Astrocyte of the spinal cord (primary cell): ENCODE measurements at regions not wholly inside any gene's neighbourhood (a gene's known extent, or its start where the extent isn't known, plus 50 kb on each side); places are given as distances from the start of the nearest gene placed in this dataset.

Experiments used
- DNase-seq: peaks from one replicate; pipeline ENCODE4 v3.0.0; 2011; ENCODE audit warnings: low read depth, low spot score
- H3K4me3 ChIP-seq: 2 replicates; pipeline ENCODE4 v1.5.1; 2011; ENCODE audit warnings: low read depth, mild to moderate bottlenecking, low read length, moderate library complexity
- CTCF ChIP-seq: IDR thresholded peaks from 2 replicates; pipeline ENCODE4 v1.5.1; 2012; ENCODE audit warnings: low read depth, mild to moderate bottlenecking, low read length, inconsistent platforms
- in situ Hi-C: cut with HindIII; loops from 2 replicates; pipeline ENCODE4 v1.10.0; 2017; ENCODE audit warnings: low sequenced_read_pairs

- no peak for TF ChIP-seq CTCF
- no peak for DNase-seq
- no peak overlapping the region for H3K4me3 ChIP-seq
- in situ Hi-C loops, result no loop called here
These were observed 101.6 kb upstream of the KCNK2 start for GRCh38 chr1:214980921-214981320.

DNA sequence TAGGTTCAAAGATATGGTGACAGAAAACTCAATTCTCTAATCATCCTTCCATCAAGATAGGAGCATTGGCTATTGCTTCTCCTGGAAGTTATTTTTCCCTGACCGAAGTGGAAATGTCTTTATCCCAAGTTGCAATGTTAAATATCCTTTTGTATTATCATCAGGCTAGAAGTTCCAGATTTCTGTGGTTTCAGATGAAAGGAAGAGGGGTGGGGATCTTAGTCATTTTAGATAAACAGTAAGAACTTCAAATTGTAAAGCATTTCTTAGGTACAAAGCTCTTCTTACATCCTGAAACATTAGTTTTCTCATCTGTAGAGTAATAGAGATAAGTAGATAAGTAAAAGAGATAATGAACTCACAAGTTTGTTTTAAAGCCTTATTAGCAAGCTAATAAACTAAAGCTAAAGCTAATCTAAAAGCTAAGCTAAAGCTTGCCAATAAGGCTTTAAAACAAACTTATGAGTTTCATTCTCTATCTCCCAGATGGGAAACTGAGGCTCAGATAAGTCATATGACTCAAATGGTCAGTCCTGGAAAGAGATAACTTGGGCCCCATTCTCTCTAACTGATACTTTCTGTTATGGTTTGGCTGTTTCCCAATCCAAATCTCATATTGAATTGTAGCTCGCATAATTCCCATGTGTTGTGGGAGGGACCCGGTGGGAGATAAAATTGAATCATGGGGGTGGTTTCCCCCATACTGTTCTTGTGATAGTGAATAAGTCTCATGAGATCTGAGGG lies 99.2 kb upstream of the KCNK2 start:
- TF ChIP-seq CTCF, result no peak
- H3K4me3 ChIP-seq, result no peak overlapping the region
- in situ Hi-C loops, result no loop called here
- peak; percentile 80 for DNase-seq

GRCh38 chr1:214989341-214989740 lies 93.2 kb upstream of the KCNK2 start:
- in situ Hi-C loops, result no loop called here
- TF ChIP-seq CTCF, result no peak
- no peak overlapping the region for H3K4me3 ChIP-seq
- DNase-seq, result peak; percentile 67

GRCh38 chr1:214990619-214991018 lies 91.9 kb upstream of the KCNK2 start:
- in situ Hi-C loops, result no loop called here
- no peak overlapping the region for H3K4me3 ChIP-seq
- peak; percentile 93 for DNase-seq
- no peak for TF ChIP-seq CTCF

DNA sequence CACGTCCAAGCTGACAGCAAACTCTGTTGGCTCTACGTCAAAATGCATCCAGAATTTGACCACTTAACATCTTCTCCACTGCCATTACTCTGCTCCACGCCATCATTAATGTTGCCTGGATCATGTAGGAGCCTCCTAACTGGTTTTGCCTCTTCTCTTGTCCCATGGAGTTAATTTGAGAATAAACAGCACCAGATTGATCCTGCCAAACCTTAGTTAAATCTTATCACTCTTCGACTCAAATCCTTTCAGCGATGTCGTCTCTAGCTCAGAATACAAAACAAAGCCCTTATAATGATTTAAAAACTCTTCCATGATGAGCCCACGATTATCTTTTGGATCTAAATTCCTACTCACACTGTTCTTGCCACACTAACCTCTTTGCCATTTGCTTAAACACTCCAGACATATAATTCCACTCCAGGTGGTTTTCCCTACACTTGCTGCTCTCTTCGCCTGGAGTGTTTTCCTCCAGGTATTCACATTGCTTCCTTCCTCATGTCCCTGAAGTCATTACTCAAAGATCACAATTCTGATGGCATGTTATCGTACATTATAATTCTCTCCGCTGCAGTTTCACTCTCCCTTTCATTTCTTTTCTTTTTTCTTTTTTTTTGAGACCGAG lies 90.7 kb upstream of the KCNK2 start:
- in situ Hi-C loops, result no loop called here
- no peak for DNase-seq
- no peak overlapping the region for H3K4me3 ChIP-seq
- TF ChIP-seq CTCF, result no peak

GRCh38 chr1:214993419-214993818 lies 89.1 kb upstream of the KCNK2 start:
- no peak overlapping the region for H3K4me3 ChIP-seq
- in situ Hi-C loops, result no loop called here
- TF ChIP-seq CTCF, result no peak
- DNase-seq, result no peak
